BE2C (cell line): ENCODE measurements at regions not wholly inside any gene's neighbourhood (a gene's known extent, or its start where the extent isn't known, plus 50 kb on each side); places are given as distances from the start of the nearest gene placed in this dataset.
"Not testable (repeated sequence)": the region's sequence is repeated elsewhere in the genome, so short reads cannot be mapped to it uniquely, and the experiment has no call there.

ENCODE experiments used
- DNase-seq: peaks from one replicate; pipeline ENCODE4 v3.0.0-alpha.2; 2020
- H3K27me3 ChIP-seq: fragments of 250-450 bp; sonication (Bioruptor Pico); 2 replicates; pipeline ENCODE4 v1.5.1; 2020; ENCODE audit warnings: mild to moderate bottlenecking
- H3K36me3 ChIP-seq: fragments of 250-450 bp; sonication (Bioruptor Pico); 2 replicates; pipeline ENCODE4 v1.5.1; 2020; ENCODE audit warnings: mild to moderate bottlenecking
- H3K4me1 ChIP-seq: fragments of 250-450 bp; sonication (Bioruptor Pico); 2 replicates; pipeline ENCODE4 v1.5.1; 2020
- H3K4me3 ChIP-seq: 2 replicates; pipeline ENCODE4 v1.5.1; 2011; ENCODE audit warnings: low read depth, low read length
- H3K9me3 ChIP-seq: fragments of 250-450 bp; sonication (Bioruptor Pico); 2 replicates; pipeline ENCODE4 v1.5.1; 2020
- TF ChIP-seq, protein P1 (sequence below): IDR thresholded peaks from 2 replicates; pipeline ENCODE4 v1.5.1; 2012; ENCODE audit warnings: mild to moderate bottlenecking, low read depth, low read length

DNA sequence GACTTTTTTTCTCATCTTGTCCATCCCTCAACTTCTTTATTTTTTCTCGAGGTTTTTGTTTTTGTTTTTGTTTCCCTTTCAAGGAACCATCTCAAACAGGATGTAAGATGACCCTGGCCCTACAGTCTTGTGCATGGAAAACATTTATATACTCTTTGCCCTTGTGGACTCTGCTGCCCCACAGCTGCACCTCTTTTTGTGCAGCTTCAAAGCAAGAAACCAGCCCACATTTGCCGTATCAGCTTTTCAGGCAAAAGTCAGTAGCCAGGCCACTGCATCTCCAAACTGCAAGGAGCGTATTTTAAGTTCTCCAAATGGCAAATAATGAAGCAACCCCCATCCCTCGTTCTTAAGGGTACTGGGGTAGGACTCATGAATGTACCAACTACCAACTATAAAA, 756.5 kb downstream of the C4orf33 start:
- Histone ChIP-seq H3K4me1 (no peaks in the 10 kb centered on the region), H3K9me3 (no peaks in the 10 kb centered on the region), H3K36me3 (no peaks in the 10 kb centered on the region), H3K4me3 (no peak overlapping the region), H3K27me3 (no peaks in the 10 kb centered on the region)
- DNase-seq = no peak
- TF ChIP-seq, protein P1, sequence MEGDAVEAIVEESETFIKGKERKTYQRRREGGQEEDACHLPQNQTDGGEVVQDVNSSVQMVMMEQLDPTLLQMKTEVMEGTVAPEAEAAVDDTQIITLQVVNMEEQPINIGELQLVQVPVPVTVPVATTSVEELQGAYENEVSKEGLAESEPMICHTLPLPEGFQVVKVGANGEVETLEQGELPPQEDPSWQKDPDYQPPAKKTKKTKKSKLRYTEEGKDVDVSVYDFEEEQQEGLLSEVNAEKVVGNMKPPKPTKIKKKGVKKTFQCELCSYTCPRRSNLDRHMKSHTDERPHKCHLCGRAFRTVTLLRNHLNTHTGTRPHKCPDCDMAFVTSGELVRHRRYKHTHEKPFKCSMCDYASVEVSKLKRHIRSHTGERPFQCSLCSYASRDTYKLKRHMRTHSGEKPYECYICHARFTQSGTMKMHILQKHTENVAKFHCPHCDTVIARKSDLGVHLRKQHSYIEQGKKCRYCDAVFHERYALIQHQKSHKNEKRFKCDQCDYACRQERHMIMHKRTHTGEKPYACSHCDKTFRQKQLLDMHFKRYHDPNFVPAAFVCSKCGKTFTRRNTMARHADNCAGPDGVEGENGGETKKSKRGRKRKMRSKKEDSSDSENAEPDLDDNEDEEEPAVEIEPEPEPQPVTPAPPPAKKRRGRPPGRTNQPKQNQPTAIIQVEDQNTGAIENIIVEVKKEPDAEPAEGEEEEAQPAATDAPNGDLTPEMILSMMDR = no peak

DNA sequence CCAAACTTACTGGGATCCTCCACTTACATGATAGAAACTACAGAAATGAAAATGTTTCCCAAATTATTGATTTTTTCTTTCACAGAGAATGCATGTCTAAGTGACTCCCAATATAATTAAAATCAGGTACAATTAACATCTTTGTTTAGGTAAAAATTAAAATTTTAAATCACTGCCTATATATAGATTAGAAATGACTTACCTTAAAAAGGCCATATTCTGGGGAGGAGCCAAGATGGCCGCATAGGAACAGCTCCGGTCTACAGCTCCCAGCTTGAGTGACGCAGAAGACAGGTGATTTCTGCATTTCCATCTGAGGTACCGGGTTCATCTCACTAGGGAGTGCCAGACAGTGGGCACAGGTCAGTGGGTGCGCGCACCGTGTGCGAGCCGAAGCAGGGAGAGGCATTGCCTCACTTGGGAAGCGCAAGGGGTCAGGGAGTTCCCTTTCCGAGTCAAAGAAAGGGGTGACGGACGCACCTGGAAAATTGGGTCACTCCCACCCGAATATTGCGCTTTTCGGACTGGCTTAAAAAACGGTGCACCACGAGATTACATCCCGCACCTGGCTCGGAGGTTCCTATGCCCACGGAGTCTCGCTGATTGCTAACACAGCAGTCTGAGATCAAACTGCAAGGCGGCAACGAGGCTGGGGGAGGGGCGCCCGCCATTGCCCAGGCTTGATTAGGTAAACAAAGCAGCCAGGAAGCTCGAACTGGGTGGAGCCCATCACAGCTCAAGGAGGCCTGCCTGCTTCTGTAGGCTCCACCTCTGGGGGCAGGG, 757.9 kb downstream of the C4orf33 start:
- H3K36me3 ChIP-seq, H3K27me3 ChIP-seq, H3K9me3 ChIP-seq, DNase-seq, H3K4me1 ChIP-seq, H3K4me3 ChIP-seq: not testable (repeated sequence)

DNA sequence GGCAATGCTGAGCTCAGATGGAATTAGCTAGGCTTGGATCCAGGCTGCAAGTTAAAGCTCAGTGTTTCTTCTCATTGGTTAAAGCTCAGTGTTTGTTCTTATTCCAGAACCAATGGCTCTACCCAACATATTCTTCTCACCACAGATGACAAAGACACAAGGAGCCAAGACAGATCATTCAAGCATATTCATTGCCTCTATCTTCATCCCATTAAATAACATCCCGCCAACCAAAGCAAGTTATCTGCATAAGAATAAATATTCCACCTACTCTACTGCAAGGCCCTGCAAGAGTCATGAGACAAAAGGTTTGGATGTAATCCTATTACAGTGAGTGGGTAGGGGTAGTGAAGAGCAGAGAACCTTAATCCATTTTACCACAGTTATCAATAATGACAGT, 766.5 kb downstream of the C4orf33 start:
- no peaks in the 10 kb centered on the region for H3K27me3 ChIP-seq
- no peaks in the 10 kb centered on the region for H3K36me3 ChIP-seq
- no peak overlapping the region for H3K4me3 ChIP-seq
- no peaks in the 10 kb centered on the region for H3K9me3 ChIP-seq
- no peaks in the 10 kb centered on the region for H3K4me1 ChIP-seq
- DNase-seq = no peak
- TF ChIP-seq, protein P1 = no peak

DNA sequence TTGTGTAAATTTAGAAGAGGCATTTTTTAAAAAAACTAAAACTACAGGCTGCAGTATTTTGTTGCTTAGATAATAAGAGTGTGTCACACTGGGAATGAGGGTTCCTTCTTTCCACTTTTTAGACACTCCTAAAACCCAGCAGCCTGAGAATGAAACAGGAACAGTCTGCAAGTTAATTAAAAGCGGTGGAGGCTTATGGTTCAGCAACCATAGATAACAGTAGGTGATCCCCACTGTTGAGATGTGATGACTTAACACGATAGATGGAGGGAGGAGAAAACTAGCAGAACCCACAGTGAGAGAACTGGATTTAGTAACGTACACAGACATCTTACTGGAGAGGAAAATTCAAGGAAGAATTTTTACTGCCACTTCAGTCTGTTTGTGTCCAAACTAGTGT, 767.3 kb downstream of the C4orf33 start:
- Histone ChIP-seq H3K9me3 (no peaks in the 10 kb centered on the region), H3K4me1 (no peaks in the 10 kb centered on the region), H3K4me3 (no peak overlapping the region), H3K36me3 (no peaks in the 10 kb centered on the region), H3K27me3 (no peaks in the 10 kb centered on the region)
- TF ChIP-seq, protein P1 = no peak
- DNase-seq = no peak

DNA sequence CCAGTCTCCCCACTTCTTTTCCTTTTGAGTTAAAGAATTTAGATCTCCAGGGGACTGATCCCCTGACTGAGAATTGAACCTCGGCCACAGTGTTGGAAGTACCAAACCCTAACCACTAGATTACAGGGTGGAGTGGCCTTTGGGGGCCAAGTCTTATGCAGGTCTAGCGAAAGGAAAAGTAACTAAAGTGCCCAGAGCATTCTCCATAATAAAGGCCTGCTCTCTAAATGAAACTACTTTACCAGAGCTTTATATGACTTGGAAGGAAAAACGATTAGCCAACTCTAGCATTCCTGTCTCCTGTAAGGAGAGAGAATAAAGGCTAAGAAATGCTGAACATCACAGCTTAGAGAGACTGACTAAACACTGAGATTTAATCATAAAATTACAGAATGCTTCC, 788.0 kb downstream of the C4orf33 start:
- no peaks in the 10 kb centered on the region for H3K4me1 ChIP-seq
- no peak for DNase-seq
- H3K27me3 ChIP-seq = no peaks in the 10 kb centered on the region
- TF ChIP-seq, protein P1 = no peak
- no peaks in the 10 kb centered on the region for H3K36me3 ChIP-seq
- H3K4me3 ChIP-seq = no peak overlapping the region
- H3K9me3 ChIP-seq = no peaks in the 10 kb centered on the region

DNA sequence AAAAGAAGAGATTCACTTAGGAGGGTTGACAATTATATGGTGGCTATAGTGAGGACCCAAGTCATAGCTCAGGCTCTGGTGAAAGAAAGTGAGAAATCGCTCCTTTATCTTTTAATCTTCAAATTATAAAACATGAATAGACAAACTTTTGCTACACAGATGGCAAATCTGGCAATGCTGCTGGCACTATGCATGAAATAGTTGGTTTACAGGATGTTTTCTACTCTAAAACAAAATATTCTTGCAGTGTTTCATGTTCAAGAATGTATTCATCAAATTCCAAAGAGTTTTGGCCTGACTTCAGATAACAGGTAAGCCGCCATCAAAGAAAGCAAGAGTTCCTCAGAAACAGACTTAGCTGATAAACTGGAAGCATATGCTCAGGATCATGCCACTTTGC, 801.2 kb downstream of the C4orf33 start:
- no peak for DNase-seq
- no peaks in the 10 kb centered on the region for H3K36me3 ChIP-seq
- H3K4me3 ChIP-seq = no peak overlapping the region
- H3K9me3 ChIP-seq = no peaks in the 10 kb centered on the region
- H3K27me3 ChIP-seq = no peaks in the 10 kb centered on the region
- no peaks in the 10 kb centered on the region for H3K4me1 ChIP-seq
- TF ChIP-seq, protein P1 = no peak
